Fibroblast of lung (primary cell): ENCODE measurements at regions not wholly inside any gene's neighbourhood (a gene's known extent, or its start where the extent isn't known, plus 50 kb on each side); places are given as distances from the start of the nearest gene placed in this dataset.
A peak's percentile ranks its signal among the peaks of the same experiment; 100 is the strongest.

Experiments used
- DNase-seq, 2 donors: peaks; one replicate each; pipeline versions ENCODE4 v3.0.0 to v3.0.0-alpha.2; 2010; ENCODE audit warnings: low read depth in 2 of 2
- H2AFZ ChIP-seq: 2 replicates; pipeline ENCODE4 v1.5.1; 2012; ENCODE audit warnings: low read length, control low read depth, inconsistent platforms
- H3K27ac ChIP-seq: 2 replicates; pipeline ENCODE4 v1.5.1; 2011; ENCODE audit warnings: low read length, control low read depth; ENCODE audit not compliant: insufficient read depth
- H3K27me3 ChIP-seq: 2 replicates; pipeline ENCODE4 v1.5.1; 2011; ENCODE audit warnings: mild to moderate bottlenecking, low read length; ENCODE audit not compliant: control insufficient read depth, insufficient read depth
- H3K36me3 ChIP-seq: 2 replicates; pipeline ENCODE4 v1.5.1; 2011; ENCODE audit warnings: low read length; ENCODE audit not compliant: control insufficient read depth, insufficient read depth
- H3K4me1 ChIP-seq: 2 replicates; pipeline ENCODE4 v1.5.1; 2011; ENCODE audit warnings: low read length; ENCODE audit not compliant: control insufficient read depth, insufficient read depth; ENCODE audit errors: extremely low read depth
- H3K4me2 ChIP-seq: 2 replicates; pipeline ENCODE4 v1.5.1; 2011; ENCODE audit warnings: low read length, control low read depth; ENCODE audit not compliant: insufficient read depth; ENCODE audit errors: extremely low read depth
- H3K4me3 ChIP-seq, 4 experiments: fragments of 200-600 bp in 1 of 4; sonication (generic) in 1 of 4; replicated peaks in 1 of 4; 2 replicates each; pipeline ENCODE4 v1.5.1; 2011 to 2016; ENCODE audit warnings: low read length in 4 of 4, low read depth in 3 of 4, mild to moderate bottlenecking in 3 of 4, control low read depth in 2 of 4, inconsistent platforms in 1 of 4, mixed read lengths in 1 of 4; ENCODE audit not compliant: insufficient read depth in 1 of 4; ENCODE audit errors: control extremely low read depth in 1 of 4
- H3K79me2 ChIP-seq: 2 replicates; pipeline ENCODE4 v1.5.1; 2012; ENCODE audit warnings: mild to moderate bottlenecking, low read length, inconsistent platforms; ENCODE audit not compliant: control insufficient read depth, insufficient read depth
- H3K9ac ChIP-seq: 2 replicates; pipeline ENCODE4 v1.5.1; 2011; ENCODE audit warnings: mild to moderate bottlenecking, low read length, control low read depth; ENCODE audit not compliant: insufficient read depth
- H3K9me3 ChIP-seq: 2 replicates; pipeline ENCODE4 v1.5.1; 2012; ENCODE audit warnings: low read depth, low read length; ENCODE audit not compliant: control insufficient read depth, insufficient read depth
- H4K20me1 ChIP-seq: 2 replicates; pipeline ENCODE4 v1.5.1; 2011; ENCODE audit warnings: low read length; ENCODE audit not compliant: control insufficient read depth, insufficient read depth; ENCODE audit errors: extremely low read depth
- EZH2 ChIP-seq: IDR thresholded peaks from 2 replicates; pipeline ENCODE4 v1.5.1; 2012; ENCODE audit warnings: low read length, control low read depth, mild to moderate bottlenecking; ENCODE audit errors: missing control alignments
- TF ChIP-seq, protein P1 (sequence below), 2 donors: IDR thresholded peaks in 1 of 2; conservative IDR thresholded peaks in 1 of 2; 1 replicate in 1 of 2; 2 replicates in 1 of 2; pipeline ENCODE4 v1.5.1; 2011 to 2012; ENCODE audit warnings: low read length in 2 of 2, control low read depth in 1 of 2, inconsistent platforms in 1 of 2, low read depth in 1 of 2, mild to moderate bottlenecking in 1 of 2

DNA sequence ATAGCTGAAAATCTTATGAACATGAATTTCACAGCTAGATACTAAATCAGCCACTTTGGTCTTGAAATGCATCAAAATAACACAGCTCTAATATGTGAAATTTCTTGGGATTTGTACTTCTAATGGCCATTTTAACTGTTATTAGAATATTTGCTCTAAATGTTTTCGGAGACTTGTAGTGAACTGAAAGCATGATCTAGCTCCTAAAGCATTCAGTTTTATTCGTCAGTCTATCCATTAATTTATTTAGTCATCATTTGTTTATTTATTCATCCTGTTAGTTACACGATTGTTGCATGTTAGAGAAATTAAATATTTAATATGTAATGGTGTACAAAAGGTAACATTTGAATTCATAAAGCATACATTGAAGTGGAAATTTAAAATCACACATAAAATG is 1132.7 kb downstream of the SLITRK1 start:
- peak; percentile 11 to 50 for DNase-seq
- H3K79me2 ChIP-seq, result no peaks in the 10 kb centered on the region
- TF ChIP-seq EZH2, result no peak
- TF ChIP-seq, protein P1, sequence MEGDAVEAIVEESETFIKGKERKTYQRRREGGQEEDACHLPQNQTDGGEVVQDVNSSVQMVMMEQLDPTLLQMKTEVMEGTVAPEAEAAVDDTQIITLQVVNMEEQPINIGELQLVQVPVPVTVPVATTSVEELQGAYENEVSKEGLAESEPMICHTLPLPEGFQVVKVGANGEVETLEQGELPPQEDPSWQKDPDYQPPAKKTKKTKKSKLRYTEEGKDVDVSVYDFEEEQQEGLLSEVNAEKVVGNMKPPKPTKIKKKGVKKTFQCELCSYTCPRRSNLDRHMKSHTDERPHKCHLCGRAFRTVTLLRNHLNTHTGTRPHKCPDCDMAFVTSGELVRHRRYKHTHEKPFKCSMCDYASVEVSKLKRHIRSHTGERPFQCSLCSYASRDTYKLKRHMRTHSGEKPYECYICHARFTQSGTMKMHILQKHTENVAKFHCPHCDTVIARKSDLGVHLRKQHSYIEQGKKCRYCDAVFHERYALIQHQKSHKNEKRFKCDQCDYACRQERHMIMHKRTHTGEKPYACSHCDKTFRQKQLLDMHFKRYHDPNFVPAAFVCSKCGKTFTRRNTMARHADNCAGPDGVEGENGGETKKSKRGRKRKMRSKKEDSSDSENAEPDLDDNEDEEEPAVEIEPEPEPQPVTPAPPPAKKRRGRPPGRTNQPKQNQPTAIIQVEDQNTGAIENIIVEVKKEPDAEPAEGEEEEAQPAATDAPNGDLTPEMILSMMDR (conservative IDR thresholded peaks at IDR 0.05 in 1 of 2, IDR thresholded peaks at IDR 0.05 in 1 of 2; ENCODE audit: low read depth in 1 of 2, low read length in 2 of 2), result no peak
- H3K36me3 ChIP-seq, result no peaks in the 10 kb centered on the region
- no peaks in the 10 kb centered on the region for H3K9me3 ChIP-seq
- H4K20me1 ChIP-seq, result no peaks in the 10 kb centered on the region
- H3K4me3 ChIP-seq, result no peak overlapping the region
- H3K4me2 ChIP-seq, result no peak overlapping the region
- H3K4me1 ChIP-seq, result no peaks in the 10 kb centered on the region
- no peak overlapping the region for H3K27ac ChIP-seq
- H2AFZ ChIP-seq, result no peak overlapping the region
- no peaks in the 10 kb centered on the region for H3K27me3 ChIP-seq
- no peak overlapping the region for H3K9ac ChIP-seq

DNA sequence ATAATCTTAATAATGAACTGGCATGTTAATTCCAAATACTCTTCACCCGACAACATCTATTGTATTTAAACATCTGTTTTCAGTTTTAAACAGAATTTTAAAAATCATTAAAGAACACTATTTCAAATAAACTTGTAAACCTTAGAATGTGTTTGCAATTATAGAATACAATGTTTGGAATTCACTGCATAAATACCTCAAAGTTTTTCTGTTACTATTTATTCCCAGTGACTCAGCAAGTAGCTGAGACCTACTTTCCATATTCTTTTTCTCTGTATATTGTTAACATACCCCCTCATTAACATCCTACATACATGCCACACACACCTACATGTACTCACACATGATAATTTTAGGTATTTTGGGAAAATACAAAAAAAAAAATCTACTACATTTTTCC is 1134.3 kb downstream of the SLITRK1 start:
- TF ChIP-seq EZH2, result no peak
- TF ChIP-seq, protein P1 (conservative IDR thresholded peaks at IDR 0.05 in 1 of 2, IDR thresholded peaks at IDR 0.05 in 1 of 2; ENCODE audit: low read depth in 1 of 2, low read length in 2 of 2), result no peak
- peak; percentile 43 to 59 for DNase-seq
- Histone ChIP-seq H3K9ac (no peak overlapping the region), H3K4me2 (no peak overlapping the region), H4K20me1 (no peaks in the 10 kb centered on the region), H3K79me2 (no peaks in the 10 kb centered on the region), H3K27ac (no peak overlapping the region), H3K36me3 (no peaks in the 10 kb centered on the region), H3K4me3 (no peak overlapping the region), H2AFZ (no peak overlapping the region), H3K27me3 (no peaks in the 10 kb centered on the region), H3K4me1 (no peaks in the 10 kb centered on the region), H3K9me3 (no peaks in the 10 kb centered on the region)

DNA sequence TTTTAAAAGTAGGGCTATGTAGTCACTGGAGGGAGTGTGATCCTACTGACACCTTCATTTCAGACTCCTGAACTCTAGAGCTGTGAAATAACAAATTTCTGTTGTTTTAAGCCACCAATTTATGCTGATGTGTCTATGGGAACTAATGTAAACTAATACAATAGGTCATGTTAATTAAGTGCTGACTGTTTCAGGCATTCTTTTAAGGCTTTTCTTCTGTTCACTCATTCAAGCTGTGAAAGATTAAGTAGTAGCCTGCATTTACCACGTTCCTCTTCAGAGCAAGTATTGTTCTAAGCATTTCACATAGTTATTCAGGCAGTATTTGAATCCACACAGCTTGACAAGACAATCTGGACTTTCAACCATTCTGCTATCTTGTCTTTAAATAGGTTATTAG is 1135.0 kb downstream of the SLITRK1 start:
- Histone ChIP-seq H3K79me2 (no peaks in the 10 kb centered on the region), H3K4me2 (no peak overlapping the region), H3K27me3 (no peaks in the 10 kb centered on the region), H2AFZ (no peak overlapping the region), H3K9me3 (no peaks in the 10 kb centered on the region), H3K9ac (no peak overlapping the region), H3K4me1 (no peaks in the 10 kb centered on the region), H3K36me3 (no peaks in the 10 kb centered on the region), H3K4me3 (no peak overlapping the region), H4K20me1 (no peaks in the 10 kb centered on the region), H3K27ac (no peak overlapping the region)
- peak in 1 of 2 donors; percentile 17 for DNase-seq
- TF ChIP-seq, protein P1 (conservative IDR thresholded peaks at IDR 0.05 in 1 of 2, IDR thresholded peaks at IDR 0.05 in 1 of 2; ENCODE audit: low read depth in 1 of 2, low read length in 2 of 2), result no peak
- no peak for TF ChIP-seq EZH2
